Liver (tissue), 8 donors: ENCODE measurements at regions not wholly inside any gene's neighbourhood (a gene's known extent, or its start where the extent isn't known, plus 50 kb on each side); places are given as distances from the start of the nearest gene placed in this dataset.

ENCODE experiments used
- DNase-seq: peaks from one replicate; pipeline ENCODE4 v3.0.0-alpha.2; 2017; ENCODE audit warnings: low spot score
- H3K27ac ChIP-seq, 2 donors: one replicate each; pipeline ENCODE4 v1.7.0; 2013; ENCODE audit warnings: inconsistent platforms in 2 of 2, low read length in 2 of 2, control low read depth in 1 of 2, low read depth in 1 of 2, mild to moderate bottlenecking in 1 of 2
- H3K27me3 ChIP-seq, 4 donors: one replicate each; pipeline versions ENCODE4 v1.6.1 to v1.7.0; 2013; ENCODE audit warnings: low read length in 3 of 4, inconsistent platforms in 1 of 4, mild to moderate bottlenecking in 1 of 4, moderate library complexity in 1 of 4; ENCODE audit not compliant: control insufficient read depth in 4 of 4, insufficient read depth in 4 of 4
- H3K36me3 ChIP-seq, 4 donors: one replicate each; pipeline versions ENCODE4 v1.6.1 to v1.7.0; 2013; ENCODE audit warnings: low read length in 3 of 4, mild to moderate bottlenecking in 3 of 4, low read depth in 1 of 4, moderate library complexity in 1 of 4; ENCODE audit not compliant: control insufficient read depth in 4 of 4, insufficient read depth in 3 of 4
- H3K4me1 ChIP-seq, 4 donors: one replicate each; pipeline versions ENCODE4 v1.6.1 to v1.7.0; 2013; ENCODE audit warnings: low read length in 3 of 4, mild to moderate bottlenecking in 3 of 4, moderate library complexity in 1 of 4; ENCODE audit not compliant: control insufficient read depth in 4 of 4, insufficient read depth in 4 of 4
- H3K4me3 ChIP-seq, 3 donors: one replicate each; pipeline versions ENCODE4 v1.6.1 to v1.7.0; 2013; ENCODE audit warnings: low read length in 3 of 3, control low read depth in 1 of 3, low read depth in 1 of 3, mild to moderate bottlenecking in 1 of 3
- H3K9ac ChIP-seq, 2 donors: one replicate each; pipeline ENCODE4 v1.7.0; 2013; ENCODE audit warnings: low read length in 2 of 2, mild to moderate bottlenecking in 2 of 2, moderate library complexity in 2 of 2, control low read depth in 1 of 2, low read depth in 1 of 2
- H3K9me3 ChIP-seq, 4 donors: one replicate each; pipeline versions ENCODE4 v1.6.1 to v1.7.0; 2013; ENCODE audit warnings: low read length in 3 of 4; ENCODE audit not compliant: control insufficient read depth in 4 of 4
- ATF3 ChIP-seq: IDR thresholded peaks from 2 replicates; pipeline ENCODE4 v1.6.1; 2016; ENCODE audit warnings: antibody characterized with exemption
- EGR1 ChIP-seq, 2 donors: IDR thresholded peaks; 2 replicates each; pipeline ENCODE4 v1.6.1; 2016 to 2018; ENCODE audit warnings: antibody characterized with exemption in 2 of 2, low read depth in 2 of 2
- FOXA1 ChIP-seq: IDR thresholded peaks from 2 replicates; pipeline ENCODE4 v1.6.1; 2016; ENCODE audit warnings: antibody characterized with exemption
- FOXA2 ChIP-seq: IDR thresholded peaks from 2 replicates; pipeline ENCODE4 v1.6.1; 2016; ENCODE audit warnings: antibody characterized with exemption
- GABPA ChIP-seq, 2 donors: IDR thresholded peaks in 1 of 2; conservative IDR thresholded peaks in 1 of 2; 2 replicates each; pipeline ENCODE4 v1.6.1; 2016; ENCODE audit warnings: antibody characterized with exemption in 2 of 2, mild to moderate bottlenecking in 1 of 2, moderate library complexity in 1 of 2
- HNF4A ChIP-seq, 2 donors: conservative IDR thresholded peaks; 2 replicates each; pipeline ENCODE4 v1.6.1; 2016; ENCODE audit warnings: antibody characterized with exemption in 2 of 2, mild to moderate bottlenecking in 2 of 2
- HNF4G ChIP-seq: IDR thresholded peaks from 2 replicates; pipeline ENCODE4 v1.6.1; 2016; ENCODE audit warnings: antibody characterized with exemption
- JUND ChIP-seq, 2 donors: IDR thresholded peaks; 2 replicates each; pipeline ENCODE4 v1.6.1; 2016; ENCODE audit warnings: antibody characterized with exemption in 2 of 2
- NR2F2 ChIP-seq: IDR thresholded peaks from 2 replicates; pipeline ENCODE4 v1.6.1; 2016; ENCODE audit warnings: antibody characterized with exemption
- RAD21 ChIP-seq, 2 donors: IDR thresholded peaks; 2 replicates each; pipeline ENCODE4 v1.6.1; 2016; ENCODE audit warnings: antibody characterized with exemption in 2 of 2, mild to moderate bottlenecking in 2 of 2
- REST ChIP-seq: IDR thresholded peaks from 2 replicates; pipeline ENCODE4 v1.6.1; 2016; ENCODE audit warnings: antibody characterized with exemption, mild to moderate bottlenecking
- RXRA ChIP-seq, 2 donors: IDR thresholded peaks; 2 replicates each; pipeline ENCODE4 v1.6.1; 2017 to 2018; ENCODE audit warnings: antibody characterized with exemption in 2 of 2, mild to moderate bottlenecking in 1 of 2
- SP1 ChIP-seq: IDR thresholded peaks from 2 replicates; pipeline ENCODE4 v1.6.1; 2018; ENCODE audit warnings: antibody characterized with exemption, mild to moderate bottlenecking
- TAF1 ChIP-seq: conservative IDR thresholded peaks from 2 replicates; pipeline ENCODE4 v1.6.1; 2016; ENCODE audit warnings: antibody characterized with exemption, mild to moderate bottlenecking
- YY1 ChIP-seq: IDR thresholded peaks from 2 replicates; pipeline ENCODE4 v1.6.1; 2016; ENCODE audit warnings: antibody characterized with exemption, mild to moderate bottlenecking
- ZBTB33 ChIP-seq: IDR thresholded peaks from 2 replicates; pipeline ENCODE4 v1.6.1; 2016; ENCODE audit warnings: antibody characterized with exemption
- WGBS: extraction: QIAGEN DNeasy Blood & Tissue Kit; methylation state at CpG from one replicate; pipeline ENCODE4 v1.1.7; 2013; 5-methylcytosine and 5-hydroxymethylcytosine counted together
- TF ChIP-seq, protein P1 (sequence below): IDR thresholded peaks from 2 replicates; pipeline ENCODE4 v1.6.1; 2016; ENCODE audit warnings: antibody characterized with exemption
- TF ChIP-seq, protein P2 (sequence below): fragments of 150-350 bp; IDR thresholded peaks from 2 replicates; pipeline ENCODE4 v1.5.1; 2017; ENCODE audit warnings: improper control_type of control experiment, low read depth, low read length; ENCODE audit not compliant: missing input control
- donor health status: healthy.
- donor health status: healthy.
- donor health status: healthy.
- donor health status: healthy.
- donor health status: healthy.

- H3K27me3 ChIP-seq = no peaks in the 10 kb centered on the region
- H3K4me3 ChIP-seq = no peak overlapping the region
- 84% methylated on average over 1 of the region's 1 CpG for WGBS
- no peak overlapping the region for H3K9ac ChIP-seq
- H3K36me3 ChIP-seq = no peaks in the 10 kb centered on the region
- H3K9me3 ChIP-seq = peaks cover 0 to 8% (median 0%) of the 10 kb centered on the region in 4 donors
- H3K4me1 ChIP-seq = no peaks in the 10 kb centered on the region
- no peak for DNase-seq
- H3K27ac ChIP-seq = no peak overlapping the region
- TF ChIP-seq HNF4A (conservative IDR thresholded peaks at IDR 0.05) (no peak), TAF1 (no peak), JUND (IDR thresholded peaks at IDR 0.05) (no peak), NR2F2 (no peak), RXRA (IDR thresholded peaks at IDR 0.05) (no peak)
- TF ChIP-seq, protein P1, sequence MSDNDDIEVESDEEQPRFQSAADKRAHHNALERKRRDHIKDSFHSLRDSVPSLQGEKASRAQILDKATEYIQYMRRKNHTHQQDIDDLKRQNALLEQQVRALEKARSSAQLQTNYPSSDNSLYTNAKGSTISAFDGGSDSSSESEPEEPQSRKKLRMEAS = no peak
These were observed 356.7 kb upstream of the MMS22L start for GRCh38 chr6:97639702-97640101.

DNA sequence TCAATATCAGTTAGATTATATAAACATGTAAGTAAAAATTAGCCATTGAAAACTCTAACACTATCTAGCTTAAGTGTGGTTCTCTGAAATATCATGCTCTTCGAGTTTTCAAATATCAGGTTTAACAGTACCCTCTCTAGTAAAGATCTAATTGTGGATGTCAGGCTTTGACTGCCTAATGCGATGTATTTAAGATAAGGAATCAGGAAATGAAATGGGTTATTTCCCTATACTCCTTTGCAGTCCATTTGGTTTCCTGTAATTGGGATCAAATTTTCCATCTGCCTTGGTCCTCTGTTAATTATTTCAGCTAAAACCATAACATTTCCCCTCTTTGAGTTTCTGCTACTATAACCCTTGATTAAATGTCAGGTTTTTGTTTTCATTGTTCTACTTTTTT, 361.3 kb upstream of the MMS22L start:
- Histone ChIP-seq H3K36me3 (no peaks in the 10 kb centered on the region), H3K4me1 (no peaks in the 10 kb centered on the region), H3K27me3 (no peaks in the 10 kb centered on the region), H3K27ac (no peak overlapping the region), H3K4me3 (no peak overlapping the region), H3K9me3 (peaks cover 0 to 3% (median 0%) of the 10 kb centered on the region in 4 donors), H3K9ac (no peak overlapping the region)
- DNase-seq = no peak
- 61% methylated on average over 2 of the region's 2 CpGs for WGBS
- TF ChIP-seq TAF1 (no peak), ZBTB33 (no peak), ATF3 (no peak), FOXA2 (no peak), EGR1 (IDR thresholded peaks at IDR 0.05; ENCODE audit: low read depth in 2 of 2) (no peak), RAD21 (IDR thresholded peaks at IDR 0.05) (no peak), GABPA (IDR thresholded peaks at IDR 0.05 in 1 of 2, conservative IDR thresholded peaks at IDR 0.05 in 1 of 2) (no peak), REST (no peak), JUND (IDR thresholded peaks at IDR 0.05) (no peak), FOXA1 (no peak), SP1 (no peak), YY1 (no peak), NR2F2 (no peak), HNF4G (no peak), HNF4A (conservative IDR thresholded peaks at IDR 0.05) (no peak), RXRA (IDR thresholded peaks at IDR 0.05) (no peak)
- TF ChIP-seq, protein P1 = no peak
- TF ChIP-seq, protein P2, sequence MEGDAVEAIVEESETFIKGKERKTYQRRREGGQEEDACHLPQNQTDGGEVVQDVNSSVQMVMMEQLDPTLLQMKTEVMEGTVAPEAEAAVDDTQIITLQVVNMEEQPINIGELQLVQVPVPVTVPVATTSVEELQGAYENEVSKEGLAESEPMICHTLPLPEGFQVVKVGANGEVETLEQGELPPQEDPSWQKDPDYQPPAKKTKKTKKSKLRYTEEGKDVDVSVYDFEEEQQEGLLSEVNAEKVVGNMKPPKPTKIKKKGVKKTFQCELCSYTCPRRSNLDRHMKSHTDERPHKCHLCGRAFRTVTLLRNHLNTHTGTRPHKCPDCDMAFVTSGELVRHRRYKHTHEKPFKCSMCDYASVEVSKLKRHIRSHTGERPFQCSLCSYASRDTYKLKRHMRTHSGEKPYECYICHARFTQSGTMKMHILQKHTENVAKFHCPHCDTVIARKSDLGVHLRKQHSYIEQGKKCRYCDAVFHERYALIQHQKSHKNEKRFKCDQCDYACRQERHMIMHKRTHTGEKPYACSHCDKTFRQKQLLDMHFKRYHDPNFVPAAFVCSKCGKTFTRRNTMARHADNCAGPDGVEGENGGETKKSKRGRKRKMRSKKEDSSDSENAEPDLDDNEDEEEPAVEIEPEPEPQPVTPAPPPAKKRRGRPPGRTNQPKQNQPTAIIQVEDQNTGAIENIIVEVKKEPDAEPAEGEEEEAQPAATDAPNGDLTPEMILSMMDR = no peak
